ENCODE measurements at regions not wholly inside any gene's neighbourhood (a gene's known extent, or its start where the extent isn't known, plus 50 kb on each side); places are given as distances from the start of the nearest gene placed in this dataset.

DNA sequence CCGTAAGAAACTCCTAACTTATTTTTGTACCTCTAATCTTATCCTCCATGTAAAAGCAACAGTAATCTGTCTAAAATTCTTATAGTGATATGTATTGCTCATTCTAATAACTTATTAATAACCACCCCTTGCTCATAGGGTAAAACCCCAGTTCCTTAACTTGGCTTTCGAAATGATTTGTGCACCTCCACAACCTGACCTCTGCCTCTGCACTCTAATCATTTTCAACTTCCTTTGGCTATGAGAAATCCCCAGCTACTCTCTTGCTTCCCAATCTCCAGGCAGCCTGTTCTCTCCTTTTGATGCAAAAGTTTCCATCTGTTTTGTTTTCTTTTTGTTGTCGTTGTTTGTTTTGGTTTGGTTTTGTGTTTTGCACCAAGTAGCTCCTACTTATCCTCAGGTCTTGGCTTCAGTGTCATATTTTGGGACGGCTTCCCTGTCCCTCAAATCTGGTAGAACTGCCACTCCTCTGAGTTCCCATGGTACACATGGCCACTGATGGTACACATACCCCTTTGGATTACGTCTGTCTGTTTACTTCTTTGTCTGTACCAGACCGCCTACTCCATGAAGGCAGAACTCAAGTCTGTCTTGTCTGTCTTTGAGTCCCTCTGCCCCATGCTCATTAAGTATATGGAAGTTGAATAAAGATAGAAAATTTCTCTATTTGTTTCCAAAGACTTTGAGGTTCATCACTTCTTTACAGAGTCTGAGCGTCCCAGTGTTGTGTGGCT lies 105.6 kb upstream of the TGFBR2 start:
- no peaks in the 10 kb centered on the region for H3K27me3 ChIP-seq (ENCODE audit: control insufficient read depth, insufficient read depth, low read length)
- H3K79me1 ChIP-seq (ENCODE audit: low read depth in 1 of 2, low read length in 2 of 2): no peaks in the 10 kb centered on the region
- H4K8ac ChIP-seq (ENCODE audit: low read depth in 2 of 2, low read length in 2 of 2): 0 out of 4 replicates have a peak overlapping the region, but pooled peaks of 1 of the 2 experiments have one; percentile 25
- H4K5ac ChIP-seq (ENCODE audit: low read depth, low read length): no peak overlapping the region
- H2BK5ac ChIP-seq (ENCODE audit: low read depth, low read length, poor library complexity, severe bottlenecking): no peak overlapping the region
- H3K9me1 ChIP-seq (ENCODE audit: insufficient read depth, low read length): no peaks in the 10 kb centered on the region
- H3K18ac ChIP-seq (ENCODE audit: low read depth, low read length): no peak overlapping the region; the same call in 1 of the 2 replicates
- no peaks in the 10 kb centered on the region for H3K36me3 ChIP-seq (ENCODE audit: control insufficient read depth, insufficient read depth, low read length)
- BruUV-seq (replicated peaks): no TSS peak
- H3K4ac ChIP-seq (ENCODE audit: low read depth, low read length): peak overlapping the region; percentile 40; the same call in 1 of the 2 replicates
- peaks cover 8% of the 10 kb centered on the region; the same call in 1 of the 2 replicates for H3K4me1 ChIP-seq (ENCODE audit: control insufficient read depth, insufficient read depth, low read length)
- H3K14ac ChIP-seq (replicated peaks; ENCODE audit: low read depth, low read length): 0 out of 2 replicates have a peak overlapping the region, but pooled peaks have one; percentile 20
- H3K9ac ChIP-seq (ENCODE audit: low read depth, low read length): no peak overlapping the region
- H3K4me2 ChIP-seq (ENCODE audit: low read depth, low read length): no peak overlapping the region
- DNase-seq: no peak
- peak overlapping the region; percentile 44; the same call in 1 of the 2 replicates for H2BK20ac ChIP-seq (ENCODE audit: low read depth, low read length)
- 78% methylated on average over 1 of the region's 7 CpGs; no CpG with 5 or more reads in 1 of the 2 experiments for WGBS, 2 experiments (ENCODE audit: extremely low coverage in 2 of 2, insufficient read length in 1 of 2)
- peak overlapping the region; percentile 75 for H2AK5ac ChIP-seq (ENCODE audit: low read depth, low read length)
- no peak for ATAC-seq (ENCODE audit: low read depth)
- H2BK120ac ChIP-seq (ENCODE audit: low read depth, low read length): peak overlapping the region; percentile 42
- no peak overlapping the region for H2AFZ ChIP-seq (replicated peaks; ENCODE audit: low read length, poor library complexity)
- dilution Hi-C loops (cut with HindIII; ENCODE audit: low sequenced_read_pairs, unreplicated experiment) (no loop called here), in situ Hi-C loops (cut with MboI; ENCODE audit: low sequenced_read_pairs) (no loop called here), intact Hi-C loops (cut with micrococcal nuclease) (no loop called here)
- H3K9me3 ChIP-seq (ENCODE audit: control insufficient read depth, insufficient read depth, low read length): no peaks in the 10 kb centered on the region
- H2BK15ac ChIP-seq (ENCODE audit: low read depth, low read length): peak overlapping the region; percentile 35; the same call in 1 of the 3 replicates
- H3K56ac ChIP-seq (ENCODE audit: extremely low read depth, insufficient read depth, low read length): no peak overlapping the region
- H3K4me3 ChIP-seq (ENCODE audit: insufficient read depth, low read depth, low read length): no peak overlapping the region
- ChIA-PET POLR2A (ENCODE audit: unreplicated experiment) (no interaction called here), CTCF (no interaction called here)
- no peak overlapping the region for H3K27ac ChIP-seq (ENCODE audit: insufficient read depth, low read length)
- H4K91ac ChIP-seq (ENCODE audit: insufficient read depth, low read depth, low read length): no peak overlapping the region
- H4K20me1 ChIP-seq (ENCODE audit: insufficient read depth, low read length): no peaks in the 10 kb centered on the region
- H2AK9ac ChIP-seq (replicated peaks; ENCODE audit: low read depth, low read length, poor library complexity): no peak overlapping the region
- TF ChIP-seq, protein P1, sequence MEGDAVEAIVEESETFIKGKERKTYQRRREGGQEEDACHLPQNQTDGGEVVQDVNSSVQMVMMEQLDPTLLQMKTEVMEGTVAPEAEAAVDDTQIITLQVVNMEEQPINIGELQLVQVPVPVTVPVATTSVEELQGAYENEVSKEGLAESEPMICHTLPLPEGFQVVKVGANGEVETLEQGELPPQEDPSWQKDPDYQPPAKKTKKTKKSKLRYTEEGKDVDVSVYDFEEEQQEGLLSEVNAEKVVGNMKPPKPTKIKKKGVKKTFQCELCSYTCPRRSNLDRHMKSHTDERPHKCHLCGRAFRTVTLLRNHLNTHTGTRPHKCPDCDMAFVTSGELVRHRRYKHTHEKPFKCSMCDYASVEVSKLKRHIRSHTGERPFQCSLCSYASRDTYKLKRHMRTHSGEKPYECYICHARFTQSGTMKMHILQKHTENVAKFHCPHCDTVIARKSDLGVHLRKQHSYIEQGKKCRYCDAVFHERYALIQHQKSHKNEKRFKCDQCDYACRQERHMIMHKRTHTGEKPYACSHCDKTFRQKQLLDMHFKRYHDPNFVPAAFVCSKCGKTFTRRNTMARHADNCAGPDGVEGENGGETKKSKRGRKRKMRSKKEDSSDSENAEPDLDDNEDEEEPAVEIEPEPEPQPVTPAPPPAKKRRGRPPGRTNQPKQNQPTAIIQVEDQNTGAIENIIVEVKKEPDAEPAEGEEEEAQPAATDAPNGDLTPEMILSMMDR (conservative IDR thresholded peaks at IDR 0.05; ENCODE audit: low read depth, low read length): no peak
- TF ChIP-seq MAFK (IDR thresholded peaks at IDR 0.05; ENCODE audit: low read depth, low read length) (no peak), RAD21 (IDR thresholded peaks at IDR 0.05; ENCODE audit: low read length) (no peak), NFE2L2 (IDR thresholded peaks at IDR 0.05; ENCODE audit: low read depth, low read length) (no peak), BHLHE40 (IDR thresholded peaks at IDR 0.05; ENCODE audit: low read depth, low read length) (no peak), SMC3 (IDR thresholded peaks at IDR 0.05; ENCODE audit: low read depth, low read length) (no peak), CHD1 (IDR thresholded peaks at IDR 0.05; ENCODE audit: low read depth, low read length) (no peak), FOS (IDR thresholded peaks at IDR 0.05; ENCODE audit: low read depth, low read length) (no peak), RCOR1 (IDR thresholded peaks at IDR 0.05; ENCODE audit: insufficient replicate concordance, low read length) (no peak), RFX5 (IDR thresholded peaks at IDR 0.05; ENCODE audit: low read depth, low read length) (no peak), CEBPB (IDR thresholded peaks at IDR 0.05; ENCODE audit: low read depth, low read length) (no peak), MXI1 (IDR thresholded peaks at IDR 0.05; ENCODE audit: borderline replicate concordance, low read depth, low read length) (no peak), MAZ (IDR thresholded peaks at IDR 0.05; ENCODE audit: borderline replicate concordance, low read depth, low read length) (no peak)
- TF ChIP-seq, protein P2, sequence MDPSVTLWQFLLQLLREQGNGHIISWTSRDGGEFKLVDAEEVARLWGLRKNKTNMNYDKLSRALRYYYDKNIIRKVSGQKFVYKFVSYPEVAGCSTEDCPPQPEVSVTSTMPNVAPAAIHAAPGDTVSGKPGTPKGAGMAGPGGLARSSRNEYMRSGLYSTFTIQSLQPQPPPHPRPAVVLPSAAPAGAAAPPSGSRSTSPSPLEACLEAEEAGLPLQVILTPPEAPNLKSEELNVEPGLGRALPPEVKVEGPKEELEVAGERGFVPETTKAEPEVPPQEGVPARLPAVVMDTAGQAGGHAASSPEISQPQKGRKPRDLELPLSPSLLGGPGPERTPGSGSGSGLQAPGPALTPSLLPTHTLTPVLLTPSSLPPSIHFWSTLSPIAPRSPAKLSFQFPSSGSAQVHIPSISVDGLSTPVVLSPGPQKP (IDR thresholded peaks at IDR 0.05; ENCODE audit: borderline replicate concordance, low read depth, low read length): no peak
- TF ChIP-seq, protein P3, sequence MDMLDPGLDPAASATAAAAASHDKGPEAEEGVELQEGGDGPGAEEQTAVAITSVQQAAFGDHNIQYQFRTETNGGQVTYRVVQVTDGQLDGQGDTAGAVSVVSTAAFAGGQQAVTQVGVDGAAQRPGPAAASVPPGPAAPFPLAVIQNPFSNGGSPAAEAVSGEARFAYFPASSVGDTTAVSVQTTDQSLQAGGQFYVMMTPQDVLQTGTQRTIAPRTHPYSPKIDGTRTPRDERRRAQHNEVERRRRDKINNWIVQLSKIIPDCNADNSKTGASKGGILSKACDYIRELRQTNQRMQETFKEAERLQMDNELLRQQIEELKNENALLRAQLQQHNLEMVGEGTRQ (IDR thresholded peaks at IDR 0.05; ENCODE audit: low read depth, low read length): no peak
- H3K23ac ChIP-seq (ENCODE audit: low read depth, low read length): no peak overlapping the region

Data from IMR-90 (cell line).